AG08396 (cell line): ENCODE measurements at regions not wholly inside any gene's neighbourhood (a gene's known extent, or its start where the extent isn't known, plus 50 kb on each side); places are given as distances from the start of the nearest gene placed in this dataset.
A peak's percentile ranks its signal among the peaks of the same experiment; 100 is the strongest.
"Not testable (repeated sequence)": the region's sequence is repeated elsewhere in the genome, so short reads cannot be mapped to it uniquely, and the experiment has no call there.

Source experiments
- DNase-seq: peaks from one replicate; pipeline ENCODE4 v3.0.0; 2012; ENCODE audit warnings: low spot score, mixed read lengths

- no peak for DNase-seq
Measured at GRCh38 chr5:58201922-58202648, 257.8 kb downstream of the PLK2 start.

- no peak for DNase-seq
Measured at GRCh38 chr5:58200451-58200850, 259.4 kb downstream of the PLK2 start.

- DNase-seq = no peak
Measured at GRCh38 chr5:58199087-58199486, 260.8 kb downstream of the PLK2 start.

- no peak for DNase-seq
Measured at GRCh38 chr5:58198330-58198729, 261.6 kb downstream of the PLK2 start.

GRCh38 chr5:58197875-58198274, 262.0 kb downstream of the PLK2 start:
- no peak for DNase-seq

- no peak for DNase-seq
Measured at GRCh38 chr5:58191443-58191842, 268.4 kb downstream of the PLK2 start.

GRCh38 chr5:58188262-58188651, 271.6 kb downstream of the PLK2 start:
- peak; percentile 41 for DNase-seq

- no peak for DNase-seq
Measured at GRCh38 chr5:58187432-58188261, 272.2 kb downstream of the PLK2 start.

- DNase-seq = no peak
Measured at GRCh38 chr5:58185801-58186200, 274.1 kb downstream of the PLK2 start.

GRCh38 chr5:58185397-58185796, 274.5 kb downstream of the PLK2 start:
- no peak for DNase-seq

- peak; percentile 36 for DNase-seq
Measured at GRCh38 chr5:58184910-58185309, 275.0 kb downstream of the PLK2 start.

- DNase-seq = no peak
Measured at GRCh38 chr5:58183786-58184085, 276.1 kb downstream of the PLK2 start.

- DNase-seq = no peak
Measured at GRCh38 chr5:58183078-58183785, 276.7 kb downstream of the PLK2 start.

GRCh38 chr5:58182287-58182841, 277.5 kb downstream of the PLK2 start:
- DNase-seq = no peak

GRCh38 chr5:58181578-58182286, 278.2 kb downstream of the PLK2 start:
- DNase-seq = no peak

- no peak for DNase-seq
Measured at GRCh38 chr5:58172946-58173345, 286.9 kb downstream of the PLK2 start.

- no peak for DNase-seq
Measured at GRCh38 chr5:58165152-58165551, 294.7 kb downstream of the PLK2 start.

- not testable (repeated sequence) for DNase-seq
Measured at GRCh38 chr5:58161889-58162288, 298.0 kb downstream of the PLK2 start.

GRCh38 chr5:58156973-58157701, 302.7 kb downstream of the PLK2 start:
- no peak for DNase-seq

- no peak for DNase-seq
Measured at GRCh38 chr5:58156361-58156760, 303.5 kb downstream of the PLK2 start.

- DNase-seq = no peak
Measured at GRCh38 chr5:58153255-58153654, 306.6 kb downstream of the PLK2 start.
